ENCODE measurements at regions not wholly inside any gene's neighbourhood (a gene's known extent, or its start where the extent isn't known, plus 50 kb on each side); places are given as distances from the start of the nearest gene placed in this dataset.

GRCh38 chr6:168188369-168189199 lies 109.6 kb upstream of the FRMD1 start:
- TF ChIP-seq, protein P1, sequence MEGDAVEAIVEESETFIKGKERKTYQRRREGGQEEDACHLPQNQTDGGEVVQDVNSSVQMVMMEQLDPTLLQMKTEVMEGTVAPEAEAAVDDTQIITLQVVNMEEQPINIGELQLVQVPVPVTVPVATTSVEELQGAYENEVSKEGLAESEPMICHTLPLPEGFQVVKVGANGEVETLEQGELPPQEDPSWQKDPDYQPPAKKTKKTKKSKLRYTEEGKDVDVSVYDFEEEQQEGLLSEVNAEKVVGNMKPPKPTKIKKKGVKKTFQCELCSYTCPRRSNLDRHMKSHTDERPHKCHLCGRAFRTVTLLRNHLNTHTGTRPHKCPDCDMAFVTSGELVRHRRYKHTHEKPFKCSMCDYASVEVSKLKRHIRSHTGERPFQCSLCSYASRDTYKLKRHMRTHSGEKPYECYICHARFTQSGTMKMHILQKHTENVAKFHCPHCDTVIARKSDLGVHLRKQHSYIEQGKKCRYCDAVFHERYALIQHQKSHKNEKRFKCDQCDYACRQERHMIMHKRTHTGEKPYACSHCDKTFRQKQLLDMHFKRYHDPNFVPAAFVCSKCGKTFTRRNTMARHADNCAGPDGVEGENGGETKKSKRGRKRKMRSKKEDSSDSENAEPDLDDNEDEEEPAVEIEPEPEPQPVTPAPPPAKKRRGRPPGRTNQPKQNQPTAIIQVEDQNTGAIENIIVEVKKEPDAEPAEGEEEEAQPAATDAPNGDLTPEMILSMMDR (IDR thresholded peaks at IDR 0.05): no peak
- TF ChIP-seq ZFX (IDR thresholded peaks at IDR 0.05; ENCODE audit: borderline replicate concordance): no peak
